OCI-LY1 (cell line): ENCODE measurements at regions not wholly inside any gene's neighbourhood (a gene's known extent, or its start where the extent isn't known, plus 50 kb on each side); places are given as distances from the start of the nearest gene placed in this dataset.

Experiments
- CTCF ChIP-seq: fragments of 200-600 bp; sonication (generic), shearing (Covaris generic); IDR thresholded peaks from 2 replicates; pipeline ENCODE4 v1.5.1; 2017; ENCODE audit warnings: mild to moderate bottlenecking, antibody characterized with exemption, low read length, moderate library complexity, mixed read lengths
- EZH2 ChIP-seq: fragments of 200-600 bp; sonication (generic), shearing (Covaris generic); IDR thresholded peaks from 2 replicates; pipeline ENCODE4 v1.8.0; 2017; ENCODE audit warnings: borderline replicate concordance, mixed run types, mild to moderate bottlenecking, antibody characterized with exemption, low read length, moderate library complexity, mixed read lengths

GRCh38 chr5:152465140-152465539, 60.1 kb upstream of the NMUR2 start:
- TF ChIP-seq CTCF, result no peak
- no peak for TF ChIP-seq EZH2
